Bone marrow (tissue), 2 donors: ENCODE measurements at regions not wholly inside any gene's neighbourhood (a gene's known extent, or its start where the extent isn't known, plus 50 kb on each side); places are given as distances from the start of the nearest gene placed in this dataset.
"Not testable (repeated sequence)": the region's sequence is repeated elsewhere in the genome, so short reads cannot be mapped to it uniquely, and the experiment has no call there.

Experiments used
- DNase-seq, 2 donors: peaks; one replicate each; lab custom pipeline; 2025; lab: John Stamatoyannopoulos, UW

DNA sequence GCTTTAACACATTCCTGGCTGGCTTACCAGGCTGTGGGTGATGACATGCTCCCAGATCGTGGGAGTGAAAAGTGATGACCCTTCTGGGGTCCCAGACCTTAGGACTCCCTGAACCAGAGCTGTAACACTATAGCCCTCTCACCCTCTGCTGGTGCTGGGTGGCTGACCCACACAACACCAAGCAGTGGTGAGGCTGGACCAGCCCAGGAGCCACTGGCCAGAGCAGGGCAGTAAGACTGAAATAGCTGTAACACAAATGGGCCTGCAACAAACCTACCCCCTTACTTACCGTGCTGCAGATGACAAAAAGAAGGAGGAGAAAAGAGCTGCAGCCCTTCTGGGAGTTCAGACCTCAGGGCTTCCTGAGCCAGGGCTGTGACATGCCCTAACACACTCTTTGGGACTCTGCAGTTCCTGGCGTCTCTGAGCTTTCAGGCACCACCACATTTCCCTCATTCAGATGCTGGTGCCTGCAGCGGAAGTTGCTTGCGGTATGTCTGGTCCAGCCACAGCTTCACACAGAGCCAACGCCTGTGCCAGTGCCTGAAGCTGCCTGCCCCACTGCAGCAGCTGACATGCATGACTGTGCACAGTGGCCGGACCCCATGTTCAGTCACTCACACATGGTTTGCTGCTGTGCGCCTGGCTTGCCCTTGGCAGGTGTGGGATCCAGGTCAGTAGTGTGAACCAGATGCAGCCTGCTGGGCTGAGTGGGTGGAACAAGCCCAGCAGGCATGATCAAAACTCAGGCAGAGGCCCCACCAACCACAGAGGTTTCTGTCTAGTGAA lies 1247.4 kb downstream of the EFNA5 start:
- no peak for DNase-seq

DNA sequence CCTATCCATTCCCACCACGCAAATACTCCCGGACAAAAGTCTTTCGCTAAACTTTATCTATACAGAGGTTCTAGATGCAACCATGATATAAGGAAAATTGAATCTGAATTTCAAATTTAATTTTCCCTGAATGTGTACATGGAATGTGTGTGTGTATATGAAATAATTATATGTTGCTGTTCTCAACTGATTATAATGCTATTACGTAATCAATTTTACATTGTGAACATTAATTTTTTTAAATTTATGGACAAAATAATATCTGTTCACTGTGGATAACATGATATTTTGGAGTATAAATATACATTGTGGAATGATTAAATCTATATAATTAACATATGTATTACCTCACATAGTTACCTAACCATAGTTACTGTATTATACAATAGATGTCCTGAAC lies 1250.6 kb downstream of the EFNA5 start:
- no peak for DNase-seq

DNA sequence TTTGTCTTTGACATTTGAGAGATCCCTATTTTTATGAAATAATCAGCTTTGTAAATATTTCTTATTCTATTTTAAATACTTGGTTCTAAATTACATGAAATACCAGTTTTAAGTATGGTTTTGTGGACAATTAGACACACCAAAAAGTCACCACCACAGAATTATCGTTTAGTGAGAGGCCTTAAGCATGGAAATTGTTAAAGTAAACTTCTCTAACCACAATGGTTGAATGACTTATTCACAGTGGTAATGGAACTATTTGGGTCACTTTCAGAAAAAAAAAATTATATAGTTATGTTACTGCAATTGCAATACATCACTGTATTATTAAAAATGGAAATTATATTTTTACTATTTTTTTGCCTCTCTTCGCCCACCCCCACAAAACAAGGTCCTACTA lies 1252.5 kb downstream of the EFNA5 start:
- DNase-seq = no peak

DNA sequence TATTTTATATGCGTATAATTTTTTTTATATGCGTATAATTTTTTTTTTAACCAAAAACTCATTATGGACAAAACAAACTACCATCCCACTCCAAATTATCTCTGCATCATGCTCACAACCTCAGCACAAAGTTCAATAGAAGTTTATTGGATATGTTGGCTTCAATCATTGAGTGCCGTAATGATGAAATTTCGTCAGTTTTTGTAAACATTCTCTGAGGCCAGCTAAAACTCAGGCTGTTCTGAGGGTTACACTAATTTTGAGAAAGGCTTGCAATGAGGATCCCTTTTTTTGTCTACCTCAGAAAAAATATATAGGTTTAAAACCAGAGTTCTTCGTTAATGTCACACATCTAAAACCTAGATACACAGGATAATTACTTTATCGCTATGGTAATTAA lies 1253.2 kb downstream of the EFNA5 start:
- DNase-seq = no peak

DNA sequence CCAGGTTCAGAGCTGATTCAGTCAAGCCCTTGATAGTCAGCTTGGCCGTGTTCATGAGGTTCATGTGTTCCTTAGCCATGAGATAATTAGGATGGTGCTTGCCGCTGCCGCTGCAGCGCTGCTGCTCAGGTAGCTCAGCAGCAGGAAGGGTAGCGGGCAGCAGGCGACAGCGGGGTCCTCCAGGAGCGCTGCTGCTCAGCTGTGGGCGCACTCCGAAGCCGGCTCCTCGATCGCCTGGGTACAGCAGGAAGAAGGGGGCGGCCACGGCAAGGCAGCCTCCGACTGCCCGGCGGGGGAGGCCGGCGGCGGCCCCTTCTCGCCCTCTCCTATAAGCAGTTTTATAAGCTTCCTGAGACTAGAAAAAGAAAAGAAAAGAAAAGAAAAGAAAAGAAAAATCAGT lies 1253.6 kb downstream of the EFNA5 start:
- DNase-seq = no peak

DNA sequence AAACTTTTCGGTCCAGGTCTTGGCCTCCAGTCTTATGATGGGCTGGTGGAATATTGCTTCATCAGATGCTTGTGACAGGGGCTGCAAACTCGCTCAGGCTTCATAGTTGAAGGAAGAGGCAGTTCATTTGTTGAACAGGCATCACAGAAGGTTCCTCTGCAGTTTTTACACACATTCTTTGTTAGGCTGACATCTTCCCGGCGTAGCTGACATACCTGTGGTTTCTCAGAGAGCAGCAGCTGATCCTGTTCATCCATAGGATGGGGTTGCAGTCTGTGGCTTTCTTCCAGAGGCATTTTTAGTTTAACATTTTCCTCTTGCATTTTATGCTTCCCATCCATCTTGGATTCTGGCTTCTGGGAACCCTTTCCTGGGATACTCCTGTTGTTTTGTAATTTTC lies 1255.2 kb downstream of the EFNA5 start:
- no peak for DNase-seq

DNA sequence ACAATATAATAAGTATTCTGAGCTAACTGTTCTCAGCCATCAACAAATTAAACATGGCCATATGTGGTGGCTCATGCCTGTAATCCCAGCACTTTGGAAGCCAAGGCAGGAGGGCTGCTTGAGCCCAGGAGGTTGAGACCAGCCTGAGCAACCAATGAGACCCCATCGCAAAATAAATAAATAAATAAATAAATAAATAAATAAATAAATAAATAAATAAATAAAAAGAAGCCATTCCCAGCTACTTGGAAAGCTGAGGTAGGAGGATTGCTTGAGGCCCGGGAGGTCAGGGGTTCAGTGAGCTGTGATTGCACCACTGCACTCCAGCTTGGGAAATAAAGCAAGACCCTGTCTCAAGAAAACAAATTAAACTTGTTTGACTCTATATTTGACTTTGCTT lies 1256.4 kb downstream of the EFNA5 start:
- no peak for DNase-seq

DNA sequence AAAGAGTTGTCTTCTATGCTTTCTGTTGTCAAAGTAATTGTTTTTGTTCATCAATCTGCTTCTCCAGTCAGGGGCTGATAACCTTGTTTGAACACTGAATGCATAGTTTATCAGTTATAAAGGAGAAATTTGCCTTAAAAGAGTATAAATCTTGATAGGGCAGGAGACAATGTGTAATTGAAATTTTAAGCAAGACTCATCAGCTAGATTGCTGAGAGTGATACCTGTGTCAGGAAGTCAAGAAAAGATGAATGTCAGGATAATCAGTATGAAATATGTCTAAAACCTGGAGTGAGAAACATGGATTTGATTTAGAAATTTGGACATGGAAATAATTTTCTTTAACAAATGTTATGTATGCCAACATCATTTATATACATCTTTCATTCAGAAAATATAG lies 1258.1 kb downstream of the EFNA5 start:
- DNase-seq = no peak

DNA sequence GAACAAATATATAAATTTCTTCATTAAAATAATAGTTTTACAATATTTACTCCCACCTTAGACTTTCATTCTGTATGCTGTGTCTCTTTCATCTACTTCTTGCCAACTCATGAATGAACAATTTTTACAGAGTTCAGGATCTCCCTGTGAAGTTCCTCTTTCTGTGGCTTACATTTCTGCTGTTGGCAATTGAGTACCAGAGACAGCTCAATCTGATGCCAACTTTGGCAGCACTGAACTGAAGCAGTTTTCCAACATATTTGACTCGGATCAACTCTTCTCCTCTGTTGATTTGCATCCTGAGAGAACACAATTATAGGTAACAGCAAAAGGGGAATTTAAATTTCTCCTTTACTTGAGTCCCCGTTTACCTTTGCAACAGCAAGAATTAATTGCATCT lies 1262.2 kb downstream of the EFNA5 start:
- DNase-seq = no peak

DNA sequence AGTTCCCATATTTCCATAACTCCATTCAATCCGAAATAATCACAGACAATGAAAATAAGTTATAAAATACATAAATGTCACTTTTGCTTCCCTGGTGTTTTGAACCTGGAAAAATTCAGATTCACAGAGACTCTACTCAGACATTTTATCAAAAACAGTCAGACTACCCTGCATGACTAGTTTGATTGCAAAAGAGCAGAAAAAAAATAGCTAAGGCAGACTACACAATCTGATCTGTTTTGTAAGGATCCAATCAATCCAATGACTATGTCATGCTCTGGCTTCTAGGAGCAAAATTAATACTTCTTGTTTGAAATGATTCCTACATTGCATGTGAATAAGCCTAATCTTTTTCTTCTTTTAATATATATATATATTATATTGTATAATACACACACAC lies 1262.6 kb downstream of the EFNA5 start:
- no peak for DNase-seq

DNA sequence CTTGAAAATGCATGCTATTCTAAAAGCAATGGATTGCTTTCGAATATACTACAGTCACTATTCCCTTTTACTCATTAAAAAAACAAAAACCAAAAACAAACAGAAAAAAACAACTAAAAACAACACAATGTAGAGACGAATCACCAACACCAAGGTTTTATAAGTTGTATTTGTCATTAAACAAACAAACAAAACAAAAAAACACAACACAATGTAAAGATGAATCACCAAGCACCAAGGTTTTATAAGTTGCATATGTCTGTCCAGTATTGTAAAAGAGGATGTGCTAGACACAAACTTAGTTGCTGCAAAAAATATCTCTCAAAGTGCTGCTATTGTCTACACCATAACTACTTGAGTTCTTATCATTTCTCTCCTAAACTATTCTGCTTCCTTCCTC lies 1269.2 kb downstream of the EFNA5 start:
- DNase-seq = no peak

DNA sequence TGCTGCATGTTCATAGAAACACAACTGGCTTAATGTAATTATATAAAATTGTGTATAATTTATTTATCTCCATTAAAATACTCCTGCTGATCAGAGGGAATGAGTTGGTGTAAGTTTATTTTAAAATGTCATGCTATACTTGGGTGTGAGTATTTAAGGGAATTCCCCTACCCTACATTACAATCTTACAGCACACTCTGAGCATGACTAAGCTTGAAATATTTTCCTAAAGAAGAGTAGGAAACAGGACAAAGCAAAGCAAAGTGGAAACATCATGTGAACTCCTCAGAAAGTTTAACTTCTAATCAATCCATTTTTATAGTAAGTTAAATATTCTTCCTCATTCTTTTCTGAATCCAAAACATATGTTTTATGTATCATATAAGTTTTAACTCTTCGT lies 1271.3 kb downstream of the EFNA5 start:
- no peak for DNase-seq

DNA sequence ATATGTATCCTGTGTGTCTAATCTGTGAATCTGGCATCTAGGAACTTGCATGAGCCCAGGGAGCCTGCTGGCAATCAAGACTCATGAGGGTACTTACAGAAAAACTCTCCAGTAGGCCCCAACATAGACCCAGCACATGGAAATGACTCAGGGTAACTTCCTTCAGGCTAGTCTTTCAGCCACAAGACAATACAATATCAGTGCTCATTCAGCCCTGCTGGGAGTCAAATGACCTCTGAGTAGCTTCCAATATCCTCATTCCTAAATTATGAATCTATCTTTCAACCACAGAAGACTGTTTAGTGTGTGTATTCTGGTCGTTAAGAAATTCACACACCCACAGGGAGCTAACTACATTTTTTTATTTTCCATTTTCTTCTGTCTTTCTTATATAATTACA lies 1273.0 kb downstream of the EFNA5 start:
- DNase-seq = no peak

DNA sequence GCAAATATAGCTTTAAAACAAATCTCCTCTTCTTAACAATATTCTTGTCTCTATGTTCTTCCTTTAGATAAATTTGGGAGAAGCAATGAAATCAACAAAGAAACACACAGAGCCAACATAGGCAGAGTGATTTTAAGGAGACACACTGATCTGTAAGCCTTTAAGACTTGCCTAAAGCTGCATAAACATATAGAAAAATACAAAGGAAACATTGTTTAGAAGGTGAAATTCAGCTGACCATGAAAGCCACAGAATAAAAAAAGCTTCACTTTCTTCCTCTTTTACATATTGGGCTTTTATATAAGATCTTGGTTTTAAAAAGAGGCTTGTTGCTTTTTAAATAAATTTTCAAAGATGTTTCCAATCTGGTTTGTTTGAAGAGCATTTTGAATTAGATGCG lies 1277.5 kb downstream of the EFNA5 start:
- no peak for DNase-seq

DNA sequence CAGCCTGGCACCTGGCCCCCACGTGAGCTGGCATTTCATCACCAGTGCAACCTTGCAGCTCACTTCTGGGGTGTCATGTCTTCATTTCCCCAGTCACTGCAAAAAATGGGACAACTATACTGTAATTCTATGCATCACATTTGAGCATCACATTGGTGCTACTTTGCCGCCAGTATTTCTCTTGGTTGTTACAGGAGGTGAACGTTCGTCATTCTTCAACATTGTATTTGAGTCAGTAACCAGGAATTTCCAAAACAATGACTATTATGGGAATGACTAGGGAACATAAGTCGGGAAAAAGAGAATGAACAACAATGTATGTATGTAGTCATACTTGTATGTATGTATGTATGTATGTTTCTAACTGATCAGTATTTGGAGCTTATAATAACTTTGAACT lies 1278.0 kb downstream of the EFNA5 start:
- no peak for DNase-seq

DNA sequence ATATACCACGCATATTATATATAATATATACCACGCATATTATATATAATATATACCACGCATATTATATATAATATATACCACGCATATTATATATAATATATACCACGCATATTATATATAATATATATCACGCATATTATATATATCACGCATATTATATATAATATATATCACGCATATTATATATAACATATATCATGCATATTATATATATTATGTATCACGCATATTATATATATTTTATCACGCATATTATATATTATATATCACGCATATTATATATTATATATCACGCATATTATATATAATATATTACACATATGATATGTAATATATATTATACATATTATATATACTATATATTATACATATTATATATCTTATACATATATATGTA lies 1283.0 kb downstream of the EFNA5 start:
- DNase-seq = not testable (repeated sequence)

DNA sequence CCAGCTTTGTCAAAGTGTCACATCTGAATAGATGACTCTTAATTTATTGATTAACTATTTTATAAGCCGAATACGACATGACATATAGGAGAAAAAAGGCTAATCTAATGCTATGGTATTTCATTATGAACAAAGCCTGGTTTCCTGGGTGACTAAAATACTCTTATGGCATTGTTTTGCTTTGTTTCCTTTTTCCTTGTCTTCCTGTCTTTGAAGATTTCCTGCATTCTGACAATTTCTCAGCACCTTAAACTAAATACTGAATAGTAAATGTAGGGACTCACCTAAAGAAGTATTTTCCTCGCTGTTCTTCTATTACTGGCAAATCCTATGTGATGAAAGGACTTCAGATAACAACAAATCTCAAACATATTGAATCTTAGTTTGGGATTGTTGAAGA lies 1284.5 kb downstream of the EFNA5 start:
- DNase-seq = no peak

DNA sequence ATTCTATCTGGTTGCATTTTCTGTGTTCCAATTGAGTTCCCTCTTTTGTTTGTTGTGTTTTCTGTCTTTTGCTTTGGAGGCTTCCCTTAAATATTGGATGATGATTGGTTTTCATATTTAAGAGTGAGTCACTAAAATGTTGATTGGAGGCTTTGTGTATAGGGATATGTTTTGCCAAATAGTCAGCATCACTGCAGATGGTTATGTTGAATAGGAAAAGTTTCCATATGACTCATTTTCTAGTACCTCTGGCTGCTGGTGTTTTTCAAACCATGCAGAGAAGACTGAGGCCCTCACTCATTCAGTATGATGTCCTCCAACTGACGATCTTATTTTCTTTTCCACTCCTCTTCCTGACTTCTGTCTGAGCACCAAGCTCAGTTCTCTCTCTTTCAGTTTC lies 1290.0 kb downstream of the EFNA5 start:
- no peak for DNase-seq

DNA sequence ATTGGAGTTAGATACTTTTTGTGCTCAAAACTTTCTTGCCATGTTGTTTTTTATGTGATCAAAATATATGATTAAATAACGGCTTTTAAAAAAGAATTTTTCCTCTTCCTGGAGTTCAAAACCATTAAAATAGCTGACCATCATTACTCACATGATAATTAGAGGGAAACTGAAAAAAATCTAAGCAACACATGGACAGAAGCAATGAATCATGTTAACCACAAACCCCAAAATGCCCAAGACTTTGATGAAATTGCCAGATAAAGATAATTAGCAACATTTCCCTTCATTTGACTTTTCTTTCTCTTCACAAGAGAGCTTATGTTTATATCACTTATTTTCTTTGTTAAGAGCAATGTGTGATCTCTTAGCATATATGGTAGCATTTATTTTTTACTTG lies 1294.2 kb downstream of the EFNA5 start:
- DNase-seq = no peak

DNA sequence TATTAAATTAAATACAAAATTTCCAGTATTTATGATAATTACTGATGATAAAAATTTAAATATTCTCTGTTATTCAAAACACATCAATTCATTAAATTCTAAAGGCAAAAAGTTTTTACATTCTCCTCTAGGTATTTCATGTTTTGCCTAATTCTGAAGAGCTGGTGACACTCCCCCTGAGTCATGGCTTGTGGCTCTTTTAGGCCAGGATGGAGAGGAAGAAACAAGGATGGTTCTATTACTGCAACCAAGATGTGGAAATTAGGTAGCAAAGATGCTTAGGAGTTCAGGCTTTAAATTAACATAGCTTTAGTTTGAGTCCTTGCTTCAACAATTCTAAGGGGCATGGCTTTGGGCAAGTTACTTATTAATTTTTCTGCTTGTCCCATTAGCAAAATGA lies 1295.8 kb downstream of the EFNA5 start:
- DNase-seq = no peak

DNA sequence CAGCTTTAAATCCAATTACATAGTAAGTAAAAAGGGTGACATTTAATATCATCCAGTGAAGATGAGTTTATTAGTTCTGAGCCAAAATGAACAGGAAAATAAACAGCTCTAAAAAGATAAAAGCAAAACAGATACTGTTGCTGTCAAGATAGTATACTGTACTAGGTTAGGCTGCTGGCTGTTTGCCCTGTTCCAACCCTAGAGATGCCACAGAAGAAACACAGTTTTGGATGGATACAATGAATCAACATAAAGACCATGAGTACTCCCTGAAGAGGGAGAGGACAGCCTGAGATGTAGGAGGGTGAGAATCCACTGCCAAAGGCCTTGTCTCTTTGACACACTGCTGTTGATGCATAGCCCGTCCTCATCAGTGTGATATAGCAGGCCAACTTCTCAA lies 1302.7 kb downstream of the EFNA5 start:
- no peak for DNase-seq

DNA sequence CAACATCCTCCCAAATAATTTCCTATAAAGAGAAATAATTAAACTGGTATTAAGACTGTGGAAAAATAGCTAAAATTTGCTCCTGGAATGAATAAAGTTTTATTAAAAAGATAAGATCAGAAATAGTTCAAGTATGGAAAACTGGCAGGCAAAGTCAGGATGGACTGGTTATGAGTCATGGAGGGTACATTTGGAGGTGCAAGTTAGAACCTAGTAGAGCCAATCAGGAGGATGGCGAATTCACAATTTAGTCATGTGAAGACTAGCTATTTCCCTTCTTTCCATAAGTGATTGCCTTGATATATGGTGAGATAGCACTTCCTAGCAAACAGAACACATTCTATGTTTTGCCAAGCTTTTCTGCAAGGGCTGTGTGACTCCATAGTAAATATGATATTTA lies 1303.5 kb downstream of the EFNA5 start:
- DNase-seq = no peak

DNA sequence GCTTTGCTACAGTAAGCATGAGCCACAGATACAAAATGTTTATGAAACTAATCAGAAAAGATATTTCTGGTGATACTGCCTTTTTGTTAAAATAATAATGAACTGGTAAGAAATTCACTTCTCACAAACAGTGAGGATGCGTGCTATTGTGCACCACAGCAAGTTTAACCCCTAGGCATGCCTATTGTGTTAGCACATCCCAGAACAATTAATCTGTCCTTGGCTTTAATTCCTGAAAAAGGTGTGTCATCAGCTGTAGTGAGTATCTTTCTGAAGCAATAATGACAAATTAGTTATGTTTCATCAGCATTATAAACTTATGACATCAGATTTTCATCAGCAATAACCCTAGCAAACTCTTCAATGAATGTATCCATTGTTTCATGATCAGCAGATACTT lies 1307.2 kb downstream of the EFNA5 start:
- no peak for DNase-seq

DNA sequence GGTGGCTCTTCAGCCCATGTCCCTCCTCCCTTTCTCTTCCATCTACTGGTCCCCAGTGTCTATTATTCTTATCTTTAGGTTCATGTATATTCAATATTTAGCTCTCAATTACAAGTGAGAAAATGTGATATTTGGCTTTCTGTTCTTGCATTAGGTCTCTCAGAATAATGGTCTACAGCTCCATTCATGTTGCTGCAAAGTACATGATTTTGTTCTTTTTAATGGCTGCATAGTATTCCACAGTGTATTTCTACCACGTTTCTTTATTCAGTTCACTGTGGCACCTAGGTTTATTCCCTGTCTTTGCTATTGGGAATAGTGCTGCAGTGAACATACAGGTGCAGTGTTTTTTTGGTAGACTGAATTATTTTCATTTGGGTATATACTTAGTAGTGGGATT lies 1308.8 kb downstream of the EFNA5 start:
- DNase-seq = no peak

DNA sequence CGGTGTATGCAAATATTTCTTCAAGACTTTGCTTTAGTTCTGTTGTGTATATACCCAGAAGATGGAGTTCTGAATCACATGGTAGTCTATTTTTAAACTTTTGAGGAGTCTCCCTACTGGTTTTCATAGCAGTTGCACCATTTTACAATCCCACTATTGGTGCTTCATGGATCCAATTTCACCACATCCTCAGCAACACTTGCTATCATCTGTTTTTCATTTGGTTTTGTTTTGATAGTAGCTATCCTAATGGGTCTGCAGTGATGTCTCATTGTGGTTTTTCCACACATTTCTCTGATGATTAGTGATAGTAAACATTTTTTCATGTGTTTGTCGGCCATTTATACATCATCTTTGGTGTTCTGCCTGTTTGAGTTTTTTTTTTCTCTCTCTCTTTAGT lies 1339.3 kb downstream of the EFNA5 start:
- no peak for DNase-seq
